Common myeloid progenitor, CD34-positive (primary cell): ENCODE measurements at regions not wholly inside any gene's neighbourhood (a gene's known extent, or its start where the extent isn't known, plus 50 kb on each side); places are given as distances from the start of the nearest gene placed in this dataset.

Source experiments
- CTCF ChIA-PET: fragments of 350-600 bp; sonication (Branson Sonifier 250); formaldehyde crosslinking; loops from one replicate; lab custom pipeline; 2021; ENCODE audit warnings: antibody characterized with exemption; lab: Charles Lee
- POLR2A ChIA-PET: fragments of 350-600 bp; sonication (Branson Sonifier 250); formaldehyde crosslinking; loops from one replicate; lab custom pipeline; 2021; ENCODE audit warnings: antibody characterized with exemption; lab: Charles Lee
- DNase-seq, 3 donors: peaks; one replicate each; pipeline versions ENCODE4 v3.0.0 to v3.0.0-alpha.2; 2013
- H3K27ac ChIP-seq, 2 experiments: 1 replicate in 1 of 2; 2 replicates in 1 of 2; pipeline ENCODE4 v1.7.0; 2013; ENCODE audit warnings: inconsistent platforms in 2 of 2, low read length in 2 of 2, mild to moderate bottlenecking in 2 of 2, low read depth in 1 of 2, moderate library complexity in 1 of 2; ENCODE audit not compliant: severe bottlenecking in 2 of 2, insufficient read depth in 1 of 2, poor library complexity in 1 of 2
- H3K27me3 ChIP-seq, 5 experiments: replicated peaks in 2 of 5; 1 replicate in 3 of 5; 2 replicates in 2 of 5; pipeline versions ENCODE4 v1.6.1 to v1.7.0; 2013; ENCODE audit warnings: low read length in 4 of 5, mild to moderate bottlenecking in 2 of 5, moderate library complexity in 2 of 5, inconsistent platforms in 1 of 5; ENCODE audit not compliant: insufficient read depth in 5 of 5, control insufficient read depth in 4 of 5
- H3K36me3 ChIP-seq, 4 experiments: 1 replicate in 2 of 4; 2 replicates in 2 of 4; pipeline versions ENCODE4 v1.6.1 to v1.7.0; 2013; ENCODE audit warnings: low read length in 3 of 4, control low read depth in 1 of 4, mild to moderate bottlenecking in 1 of 4; ENCODE audit not compliant: control insufficient read depth in 4 of 4, insufficient read depth in 4 of 4
- H3K4me1 ChIP-seq, 4 experiments: 1 replicate in 3 of 4; 2 replicates in 1 of 4; pipeline versions ENCODE4 v1.6.1 to v1.7.1; 2013; ENCODE audit warnings: low read length in 3 of 4, mild to moderate bottlenecking in 3 of 4, control low read depth in 1 of 4, inconsistent platforms in 1 of 4, moderate library complexity in 1 of 4; ENCODE audit not compliant: control insufficient read depth in 4 of 4, insufficient read depth in 4 of 4; ENCODE audit errors: control extremely low read depth in 1 of 4
- H3K4me3 ChIP-seq, 7 experiments: 1 replicate in 4 of 7; 2 replicates in 3 of 7; pipeline versions ENCODE4 v1.5.1 to v1.7.0; 2013; ENCODE audit warnings: mild to moderate bottlenecking in 7 of 7, low read length in 6 of 7, moderate library complexity in 6 of 7, inconsistent platforms in 2 of 7, low read depth in 2 of 7, control low read depth in 1 of 7; ENCODE audit not compliant: insufficient read depth in 4 of 7, control insufficient read depth in 1 of 7; ENCODE audit errors: extremely low read depth in 1 of 7
- H3K9me3 ChIP-seq, 5 experiments: 1 replicate in 4 of 5; 2 replicates in 1 of 5; pipeline versions ENCODE4 v1.6.1 to v1.7.1; 2013; ENCODE audit warnings: low read length in 4 of 5, mild to moderate bottlenecking in 2 of 5, inconsistent platforms in 1 of 5, low read depth in 1 of 5, moderate library complexity in 1 of 5; ENCODE audit not compliant: control insufficient read depth in 4 of 5, insufficient read depth in 2 of 5; ENCODE audit errors: control extremely low read depth in 1 of 5
- WGBS: methylation state at CpG from one replicate; pipeline ENCODE4 v1.1.5; 2013; ENCODE audit not compliant: insufficient coverage; 5-methylcytosine and 5-hydroxymethylcytosine counted together

- WGBS = 97% methylated on average over 7 of the region's 10 CpGs
- H3K4me1 ChIP-seq = no peaks in the 10 kb centered on the region
- no peaks in the 10 kb centered on the region for H3K36me3 ChIP-seq
- CTCF ChIA-PET = no interaction called here
- H3K27me3 ChIP-seq = peaks cover 0 to 9% (median 0%) of the 10 kb centered on the region in 5 experiments
- POLR2A ChIA-PET = no interaction called here
- no peak overlapping the region for H3K4me3 ChIP-seq
- no peak for DNase-seq
- H3K9me3 ChIP-seq = peaks cover 0 to 2% (median 0%) of the 10 kb centered on the region in 5 experiments
- no peak overlapping the region for H3K27ac ChIP-seq
Observed at GRCh38 chr6:168862346-168862980, 391.2 kb downstream of the THBS2 start.

- 82% methylated on average over 26 of the region's 26 CpGs for WGBS
- peaks cover 0 to 2% (median 0%) of the 10 kb centered on the region in 5 experiments for H3K9me3 ChIP-seq
- H3K4me1 ChIP-seq = no peaks in the 10 kb centered on the region
- H3K36me3 ChIP-seq = no peaks in the 10 kb centered on the region
- H3K27ac ChIP-seq = no peak overlapping the region
- POLR2A ChIA-PET = no interaction called here
- no peak for DNase-seq
- H3K4me3 ChIP-seq = no peak overlapping the region
- CTCF ChIA-PET = no interaction called here
- peaks cover 0 to 9% (median 0%) of the 10 kb centered on the region in 5 experiments for H3K27me3 ChIP-seq
Observed at GRCh38 chr6:168860987-168861386, 392.7 kb downstream of the THBS2 start.

- peaks cover 0 to 9% (median 0%) of the 10 kb centered on the region in 5 experiments for H3K27me3 ChIP-seq
- no peak overlapping the region for H3K4me3 ChIP-seq
- H3K27ac ChIP-seq = no peak overlapping the region
- peaks cover 0 to 2% (median 0%) of the 10 kb centered on the region in 5 experiments for H3K9me3 ChIP-seq
- POLR2A ChIA-PET = no interaction called here
- 97% methylated on average over 10 of the region's 16 CpGs for WGBS
- no peaks in the 10 kb centered on the region for H3K36me3 ChIP-seq
- CTCF ChIA-PET = no interaction called here
- no peak for DNase-seq
- H3K4me1 ChIP-seq = no peaks in the 10 kb centered on the region
Observed at GRCh38 chr6:168860341-168860740, 393.3 kb downstream of the THBS2 start.

- WGBS = 80% methylated on average over 1 of the region's 3 CpGs
- peaks cover 0 to 2% (median 0%) of the 10 kb centered on the region in 5 experiments for H3K9me3 ChIP-seq
- H3K27ac ChIP-seq = no peak overlapping the region
Observed at GRCh38 chr6:168858926-168859325, 394.7 kb downstream of the THBS2 start.

GRCh38 chr6:168856914-168857313 is 396.7 kb downstream of the THBS2 start:
- no peak for DNase-seq
- Histone ChIP-seq H3K9me3 (peaks cover 0 to 2% (median 0%) of the 10 kb centered on the region in 5 experiments), H3K36me3 (no peaks in the 10 kb centered on the region), H3K27me3 (peaks cover 0 to 8% (median 0%) of the 10 kb centered on the region in 5 experiments), H3K4me3 (no peak overlapping the region), H3K27ac (no peak overlapping the region), H3K4me1 (no peaks in the 10 kb centered on the region)
- ChIA-PET POLR2A (no interaction called here), CTCF (interaction anchor here (1.7 kb wide), 1 partner anchor 10 kb away, joined by 4 read pairs; no protein-coding TSS in a partner anchor)
- 100% methylated on average over 4 of the region's 7 CpGs for whole genome bisulfite sequencing

More at GRCh38 chr6:168858926-168859325, 394.7 kb downstream of the THBS2 start:
- POLR2A ChIA-PET = no interaction called here
- CTCF ChIA-PET = no interaction called here
- Histone ChIP-seq H3K4me3 (no peak overlapping the region), H3K4me1 (no peaks in the 10 kb centered on the region), H3K27me3 (peaks cover 0 to 9% (median 0%) of the 10 kb centered on the region in 5 experiments), H3K36me3 (no peaks in the 10 kb centered on the region)
- no peak for DNase-seq

- no peak for DNase-seq
- POLR2A ChIA-PET = no interaction called here
- CTCF ChIA-PET = no interaction called here
- Histone ChIP-seq H3K27me3 (no peaks in the 10 kb centered on the region), H3K4me1 (peaks cover 0 to 2% (median 0%) of the 10 kb centered on the region in 4 experiments), H3K9me3 (no peaks in the 10 kb centered on the region), H3K36me3 (no peaks in the 10 kb centered on the region), H3K27ac (no peak overlapping the region), H3K4me3 (no peak overlapping the region)
- WGBS = 97% methylated on average over 9 of the region's 12 CpGs
Observed at GRCh38 chr6:168852376-168852884, 401.2 kb downstream of the THBS2 start.
